HuH-7 (cell line): ENCODE measurements at regions not wholly inside any gene's neighbourhood (a gene's known extent, or its start where the extent isn't known, plus 50 kb on each side); places are given as distances from the start of the nearest gene placed in this dataset.

Source experiments
- DNase-seq: peaks from one replicate; pipeline ENCODE4 v3.0.0; 2011; ENCODE audit warnings: low spot score

GRCh38 chr2:156164091-156164720 lies 168.3 kb downstream of the NR4A2 start:
- no peak for DNase-seq

GRCh38 chr2:156158808-156159207 lies 173.7 kb downstream of the NR4A2 start:
- no peak for DNase-seq

- no peak for DNase-seq
Measured at GRCh38 chr2:156157670-156158069, 174.9 kb downstream of the NR4A2 start.

- peak; percentile 6 for DNase-seq
Measured at GRCh38 chr2:156156580-156156979, 175.9 kb downstream of the NR4A2 start.

GRCh38 chr2:156155319-156155718 lies 177.2 kb downstream of the NR4A2 start:
- no peak for DNase-seq

- no peak for DNase-seq
Measured at GRCh38 chr2:156151351-156151750, 181.2 kb downstream of the NR4A2 start.

- DNase-seq: no peak
Measured at GRCh38 chr2:156147594-156148330, 184.8 kb downstream of the NR4A2 start.

GRCh38 chr2:156145976-156146375 lies 186.5 kb downstream of the NR4A2 start:
- no peak for DNase-seq

- no peak for DNase-seq
Measured at GRCh38 chr2:156145469-156145868, 187.1 kb downstream of the NR4A2 start.

- no peak for DNase-seq
Measured at GRCh38 chr2:156136566-156136965, 196.0 kb downstream of the NR4A2 start.

GRCh38 chr2:156134887-156135286 lies 197.6 kb downstream of the NR4A2 start:
- DNase-seq: no peak

- DNase-seq: no peak
Measured at GRCh38 chr2:156132941-156133340, 199.6 kb downstream of the NR4A2 start.

- DNase-seq: no peak
Measured at GRCh38 chr2:156132130-156132529, 200.4 kb downstream of the NR4A2 start.

- DNase-seq: no peak
Measured at GRCh38 chr2:156129227-156129626, 203.3 kb downstream of the NR4A2 start.

- DNase-seq: no peak
Measured at GRCh38 chr2:156125018-156125417, 207.5 kb downstream of the NR4A2 start.

- no peak for DNase-seq
Measured at GRCh38 chr2:156124458-156124857, 208.1 kb downstream of the NR4A2 start.

GRCh38 chr2:156118753-156119416 lies 213.6 kb downstream of the NR4A2 start:
- no peak for DNase-seq

GRCh38 chr2:156116113-156116512 lies 216.4 kb downstream of the NR4A2 start:
- DNase-seq: no peak

- no peak for DNase-seq
Measured at GRCh38 chr2:156115338-156115737, 217.2 kb downstream of the NR4A2 start.

GRCh38 chr2:156112323-156112722 lies 220.2 kb downstream of the NR4A2 start:
- DNase-seq: no peak

- peak; percentile 19 for DNase-seq
Measured at GRCh38 chr2:156110890-156111289, 221.6 kb downstream of the NR4A2 start.

- no peak for DNase-seq
Measured at GRCh38 chr2:156099382-156099781, 233.1 kb downstream of the NR4A2 start.

- no peak for DNase-seq
Measured at GRCh38 chr2:156098506-156098905, 234.0 kb downstream of the NR4A2 start.
